HG02588 (cell line): ENCODE measurements at regions not wholly inside any gene's neighbourhood (a gene's known extent, or its start where the extent isn't known, plus 50 kb on each side); places are given as distances from the start of the nearest gene placed in this dataset.
A peak's percentile ranks its signal among the peaks of the same experiment; 100 is the strongest.

Experiments
- ATAC-seq: cut with Tn5 transposase; IDR thresholded peaks from one replicate; pipeline ENCODE4 v1.9.1; 2021; ENCODE audit warnings: mild to moderate bottlenecking, moderate library complexity; ENCODE audit not compliant: unreplicated experiment

DNA sequence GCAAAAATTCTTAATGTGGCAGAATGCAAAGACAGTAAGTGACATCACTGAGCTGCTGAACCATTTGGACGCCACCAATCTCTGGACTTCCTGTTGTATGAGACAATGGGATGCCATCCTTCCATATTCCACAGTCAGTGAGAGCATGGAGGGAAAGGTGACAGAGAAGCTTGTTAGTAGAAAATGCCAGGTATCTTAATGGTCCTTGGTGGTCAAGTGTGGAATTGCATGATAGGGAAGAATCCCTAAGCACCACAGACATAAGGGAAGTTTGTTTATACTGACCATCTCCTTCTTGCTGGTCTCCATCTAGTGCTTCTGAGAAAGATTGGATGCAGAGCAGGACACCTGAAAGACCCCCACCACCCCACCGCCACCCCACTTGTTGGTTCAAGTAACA is 1410.0 kb upstream of the TMEM132C start:
- ATAC-seq: no peak

DNA sequence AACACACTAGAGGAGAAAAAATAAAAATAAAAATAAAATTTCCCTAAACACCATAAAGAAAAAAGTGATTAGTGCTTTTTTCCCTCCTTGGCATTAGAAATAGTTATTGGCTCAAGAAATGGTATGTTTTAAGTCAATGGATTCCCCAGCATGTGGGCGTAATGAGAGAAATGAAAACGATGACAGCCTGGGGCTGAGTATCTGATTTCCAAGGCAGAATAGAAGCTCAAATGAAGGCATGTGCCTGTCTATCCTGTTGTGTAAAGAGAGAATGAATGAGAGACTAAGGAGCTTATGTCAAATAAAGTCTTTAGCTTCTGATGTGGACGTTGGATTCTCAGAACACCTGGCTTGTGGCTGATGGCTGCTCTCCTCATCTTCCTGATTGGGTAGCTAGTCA is 1408.4 kb upstream of the TMEM132C start:
- ATAC-seq: no peak

DNA sequence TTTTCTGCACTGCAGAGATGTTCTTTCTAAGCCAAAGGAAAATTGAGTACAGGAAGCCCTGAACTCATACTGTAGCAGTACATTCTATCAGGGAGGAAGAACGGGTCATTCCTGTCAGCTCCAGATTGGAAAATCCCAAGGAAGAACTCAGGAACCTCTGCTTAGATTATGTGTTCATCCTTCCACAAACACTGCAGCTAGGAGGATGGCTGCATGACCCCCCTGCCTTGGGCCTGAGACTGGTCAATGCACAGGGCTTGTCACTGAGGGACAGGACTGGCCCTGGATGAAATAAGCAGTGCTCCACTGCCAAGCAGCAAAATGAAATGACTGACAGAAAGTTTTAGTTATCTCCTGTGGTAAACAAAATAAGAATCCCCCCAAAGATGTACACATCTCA is 1406.8 kb upstream of the TMEM132C start:
- ATAC-seq: no peak

GRCh38 chr12:126862500-126862899 is 1404.5 kb upstream of the TMEM132C start:
- ATAC-seq: no peak

GRCh38 chr12:126869644-126870043 is 1397.3 kb upstream of the TMEM132C start:
- no peak for ATAC-seq

DNA sequence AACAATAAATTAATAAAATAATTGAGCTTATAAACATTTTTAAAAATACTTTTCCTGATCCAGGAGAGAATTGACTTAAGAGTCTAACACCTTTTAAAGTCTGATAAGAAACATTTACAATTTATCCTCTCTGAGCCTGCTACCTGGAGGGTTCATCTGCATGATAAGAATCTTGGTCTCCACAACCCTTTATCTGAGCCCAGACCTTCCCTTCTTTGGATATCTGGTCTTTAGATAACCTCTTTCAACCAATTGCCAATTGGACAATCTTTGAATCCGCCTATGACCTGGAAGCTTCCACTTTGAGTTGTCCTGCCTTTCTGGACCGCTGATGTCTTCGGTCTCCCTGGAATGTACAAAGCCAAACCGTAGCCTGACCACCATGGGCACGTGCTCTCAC is 1393.3 kb upstream of the TMEM132C start:
- no peak for ATAC-seq

DNA sequence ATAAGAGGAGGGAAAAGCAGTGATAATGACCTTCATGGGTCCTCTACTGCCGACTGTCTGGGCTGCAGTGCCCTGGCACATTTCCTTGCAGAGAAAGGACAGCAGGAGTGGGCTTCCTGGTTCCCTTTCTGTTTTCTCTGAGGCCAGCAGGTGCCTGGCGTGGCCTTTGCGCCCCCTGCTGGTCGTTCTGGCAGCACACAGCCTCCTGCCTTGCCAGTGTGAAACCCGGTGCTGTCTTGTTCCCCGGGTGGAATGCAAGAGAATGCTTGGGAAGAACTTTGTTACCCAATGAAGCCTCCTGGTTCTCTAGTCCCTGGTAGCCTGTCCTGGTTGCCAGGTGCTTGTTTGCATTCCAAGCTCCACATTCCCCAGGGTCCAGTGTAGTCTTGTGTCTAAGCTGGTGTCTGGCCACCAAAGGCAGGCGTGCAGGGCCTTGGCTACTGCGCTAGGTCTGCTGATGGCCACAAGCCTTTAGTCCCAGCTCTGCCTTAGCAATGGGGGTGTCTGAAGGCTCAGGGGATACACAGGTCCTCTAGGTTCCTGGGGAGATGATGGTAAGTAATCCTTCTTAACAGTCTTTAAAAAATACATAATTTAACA is 1392.4 kb upstream of the TMEM132C start:
- ATAC-seq: peak; percentile 69

GRCh38 chr12:126879842-126880241 is 1387.1 kb upstream of the TMEM132C start:
- no peak for ATAC-seq

DNA sequence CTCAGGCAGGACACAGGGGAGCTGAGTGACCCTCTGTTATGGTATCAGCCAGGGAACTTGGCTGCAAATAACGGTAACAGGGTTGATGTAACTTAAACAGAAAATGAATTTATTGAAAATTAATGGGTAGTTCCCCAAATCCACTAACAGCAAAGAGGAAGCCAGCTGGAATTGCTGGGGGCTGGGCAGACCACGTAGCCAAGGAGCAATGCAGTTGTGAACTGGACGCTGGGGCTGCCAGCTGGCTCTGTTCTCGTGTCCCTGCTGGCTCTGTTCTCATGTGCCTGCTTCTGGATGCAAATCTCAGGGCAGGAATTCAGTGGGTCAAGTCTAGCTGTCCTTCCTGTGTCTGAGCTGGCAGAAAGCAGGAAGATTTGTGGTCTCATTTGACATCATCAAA is 1383.3 kb upstream of the TMEM132C start:
- ATAC-seq: no peak

DNA sequence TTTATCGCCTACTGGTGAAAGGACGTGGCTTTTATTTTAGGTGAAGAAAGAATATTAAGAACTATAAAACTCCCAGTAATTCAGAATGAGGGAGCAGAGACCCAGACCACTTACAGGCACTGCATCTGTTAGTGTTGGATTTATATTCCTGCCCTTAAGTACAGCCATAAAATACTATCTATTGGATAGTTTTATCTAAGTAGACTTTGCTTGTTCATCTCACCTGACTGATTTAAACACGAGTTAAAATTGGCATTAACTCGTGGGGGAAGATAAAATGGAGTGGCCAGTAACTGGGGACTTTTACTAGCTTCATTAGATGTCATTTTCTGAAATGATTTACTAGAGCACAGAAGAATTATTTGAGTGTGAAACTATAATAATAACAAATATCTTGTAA is 1377.5 kb upstream of the TMEM132C start:
- ATAC-seq: no peak

DNA sequence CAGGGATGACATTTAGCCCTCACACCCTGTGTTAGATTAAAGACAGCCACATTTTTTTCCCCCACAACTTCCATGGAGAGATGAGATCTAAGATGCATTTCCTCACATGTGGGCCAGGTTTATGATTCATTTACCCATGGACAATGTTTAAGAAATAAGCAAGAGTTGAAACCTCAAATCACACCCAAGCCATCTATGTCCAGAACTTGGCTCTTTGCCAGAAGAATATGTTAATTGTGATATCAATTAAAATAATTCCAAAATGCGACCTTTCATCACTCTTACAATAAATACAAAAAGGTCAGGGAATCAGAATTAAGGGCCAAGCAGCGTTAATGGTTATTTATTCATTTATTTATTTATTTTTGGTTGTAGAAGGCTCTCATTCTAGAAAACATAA is 1376.9 kb upstream of the TMEM132C start:
- no peak for ATAC-seq

- ATAC-seq: no peak
Measured at GRCh38 chr12:126891789-126892188, 1375.2 kb upstream of the TMEM132C start.

DNA sequence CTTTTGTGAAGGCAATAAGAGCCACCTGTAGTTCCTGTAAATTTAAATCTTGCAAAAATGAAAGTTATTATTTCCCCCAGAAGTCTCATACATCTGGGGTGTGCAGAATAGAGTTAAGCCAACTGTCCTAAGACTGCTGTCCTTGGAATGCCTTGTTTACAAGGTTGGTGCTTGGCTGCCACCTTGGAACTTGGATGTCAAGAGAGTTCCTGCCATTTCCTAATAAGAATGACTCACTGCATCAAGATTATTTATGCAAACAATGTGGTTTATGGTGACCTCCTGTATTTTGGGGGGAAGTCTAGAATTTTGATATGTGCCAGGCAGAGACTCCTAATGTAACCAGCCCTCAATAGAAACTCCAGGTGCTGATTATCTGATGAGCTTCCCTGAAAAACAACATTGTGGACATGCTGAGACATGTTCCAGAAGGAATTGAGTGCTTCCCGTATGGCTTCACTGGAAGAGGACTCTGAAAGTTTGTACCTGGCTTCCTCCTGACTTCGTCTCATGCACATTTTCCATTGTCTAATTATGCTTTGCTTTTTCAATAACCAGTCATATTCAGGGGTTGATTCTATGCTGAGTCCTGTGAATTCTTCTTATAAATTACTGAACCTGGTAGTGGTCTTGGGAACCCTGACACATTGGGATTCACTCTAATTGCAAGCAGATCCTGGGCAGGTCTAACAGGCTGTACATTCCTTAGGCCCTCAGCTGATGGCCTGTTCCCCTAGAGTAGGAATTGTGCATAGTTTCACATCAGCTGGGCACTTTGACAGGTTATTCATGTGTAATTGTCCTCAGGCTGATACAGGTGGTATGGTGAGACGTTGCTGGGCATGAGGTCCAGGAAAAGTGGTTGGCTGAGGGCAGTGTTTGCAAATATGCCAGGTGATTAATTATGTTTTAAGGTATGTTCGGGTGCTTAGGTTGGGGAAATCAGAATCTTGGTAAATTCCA is 1370.7 kb upstream of the TMEM132C start:
- ATAC-seq: no peak

- no peak for ATAC-seq
Measured at GRCh38 chr12:126897102-126897501, 1369.9 kb upstream of the TMEM132C start.

DNA sequence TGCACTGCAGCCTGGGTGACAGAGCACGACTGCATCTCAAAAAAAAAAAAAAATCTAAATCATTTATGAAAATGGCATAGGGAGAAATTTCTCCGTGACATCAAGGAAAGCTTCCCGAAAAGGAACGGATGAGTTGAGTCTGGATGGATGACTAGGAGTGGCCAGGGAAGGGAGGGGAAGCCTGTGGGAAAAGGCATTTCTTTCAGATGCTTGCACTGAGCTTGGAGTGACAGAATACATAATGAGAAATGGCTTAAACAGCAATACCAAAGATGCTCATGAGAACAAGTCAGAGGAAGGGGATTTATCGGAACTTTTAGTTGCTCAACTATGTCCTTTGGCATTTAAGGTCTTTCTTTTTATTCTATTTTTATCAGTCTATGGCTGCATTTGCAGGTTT is 1369.2 kb upstream of the TMEM132C start:
- ATAC-seq: no peak

- ATAC-seq: no peak
Measured at GRCh38 chr12:126898562-126898961, 1368.4 kb upstream of the TMEM132C start.

DNA sequence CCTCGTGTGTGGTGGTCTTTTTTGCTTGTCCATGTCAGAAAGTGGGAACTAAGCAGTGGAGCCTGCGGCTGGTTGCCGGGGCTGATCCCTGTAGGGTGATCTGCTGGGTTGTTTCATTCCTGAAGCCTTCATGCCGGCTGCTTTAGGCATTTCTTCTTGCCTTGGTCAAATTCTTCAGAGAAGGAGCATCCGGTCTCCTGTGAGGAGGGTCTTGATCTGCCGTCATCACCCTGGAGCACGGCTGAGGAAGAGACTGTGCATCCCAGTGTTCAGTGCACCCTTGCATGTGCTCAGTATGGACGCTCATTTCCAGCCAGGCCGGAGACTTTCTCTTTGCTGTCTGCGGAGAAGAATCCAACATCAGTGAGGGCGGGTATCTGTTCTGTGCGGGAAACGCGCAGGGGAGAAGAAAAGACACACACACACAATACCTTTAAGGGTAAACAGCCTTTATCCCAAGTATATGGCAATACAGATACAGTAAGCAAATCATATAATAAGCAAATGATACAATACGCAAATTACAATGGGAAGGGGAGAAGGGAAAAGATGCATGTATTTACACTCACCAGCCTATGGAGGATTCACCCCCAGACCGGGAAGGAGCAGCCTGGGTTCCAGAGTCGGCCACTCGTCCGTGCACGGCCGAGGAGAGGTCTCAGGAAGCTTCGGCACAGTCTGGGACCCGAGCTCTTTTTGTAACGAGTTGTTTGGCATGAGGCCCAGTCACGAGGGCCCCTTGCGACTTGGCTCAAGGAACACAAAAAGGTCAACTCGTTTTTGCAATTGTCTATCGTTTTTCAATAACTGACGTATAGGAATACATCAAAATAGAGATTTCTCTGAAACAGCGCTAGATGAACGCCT is 1366.8 kb upstream of the TMEM132C start:
- ATAC-seq: no peak

- ATAC-seq: no peak
Measured at GRCh38 chr12:126903027-126903876, 1363.7 kb upstream of the TMEM132C start.

DNA sequence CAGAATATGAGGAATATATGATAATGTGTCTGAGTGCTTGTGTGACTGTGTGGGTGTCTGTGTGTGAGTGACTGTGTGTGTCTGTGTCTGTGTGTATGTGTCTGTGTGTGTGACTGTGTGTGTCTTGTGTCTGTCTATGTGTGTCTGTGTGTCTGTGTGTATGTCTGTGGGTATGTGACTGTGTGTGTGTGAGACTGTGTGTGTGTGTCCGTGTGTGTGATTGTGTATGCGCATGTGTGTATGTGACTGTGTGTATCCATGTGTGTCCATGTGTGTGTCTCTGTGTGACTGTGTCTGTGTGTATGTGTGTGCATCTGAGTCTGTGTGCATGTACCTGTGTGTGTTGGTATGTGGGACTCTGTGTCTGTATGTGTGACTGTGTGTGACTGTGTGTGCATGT is 1361.2 kb upstream of the TMEM132C start:
- ATAC-seq: no peak
